ENCODE measurements at regions not wholly inside any gene's neighbourhood (a gene's known extent, or its start where the extent isn't known, plus 50 kb on each side); places are given as distances from the start of the nearest gene placed in this dataset.

DNA sequence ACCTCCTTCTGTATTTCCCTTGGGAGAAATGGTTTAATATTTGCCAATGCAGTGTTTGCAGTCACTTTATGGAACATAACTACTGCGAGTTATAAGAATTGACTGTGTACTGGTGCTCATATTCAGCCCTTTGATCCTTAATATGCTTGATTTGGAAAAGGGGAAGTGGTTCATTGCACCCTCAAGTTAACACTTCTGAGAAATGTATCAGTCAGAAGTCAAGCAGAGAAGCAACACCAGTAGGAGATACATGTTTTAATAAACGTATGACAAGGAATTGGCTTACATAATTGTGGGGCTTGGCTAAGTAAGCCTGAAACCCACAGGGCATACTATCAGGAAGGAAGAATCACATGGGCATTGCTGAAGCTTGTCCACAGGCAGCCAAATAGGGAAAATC lies 131.0 kb upstream of the SPRY4 start:
- H3K4me1 Mint-ChIP-seq: peaks cover 2% of the 10 kb centered on the region; the same call in 1 of the 3 replicates
- no peaks in the 10 kb centered on the region for H3K79me2 ChIP-seq (replicated peaks; ENCODE audit: insufficient read depth)
- DNase-seq (ENCODE audit: low spot score) (no peak), ATAC-seq (no peak)
- H3K36me3 Mint-ChIP-seq (ENCODE audit: low read depth): peaks cover 21% of the 10 kb centered on the region
- no peak overlapping the region for H3K4me2 ChIP-seq
- TF ChIP-seq NANOG (IDR thresholded peaks at IDR 0.05; ENCODE audit: borderline replicate concordance): no peak
- no peak for TF ChIP-seq POLR2AphosphoS5 (IDR thresholded peaks at IDR 0.05; ENCODE audit: low read depth)
- TF ChIP-seq, protein P1, sequence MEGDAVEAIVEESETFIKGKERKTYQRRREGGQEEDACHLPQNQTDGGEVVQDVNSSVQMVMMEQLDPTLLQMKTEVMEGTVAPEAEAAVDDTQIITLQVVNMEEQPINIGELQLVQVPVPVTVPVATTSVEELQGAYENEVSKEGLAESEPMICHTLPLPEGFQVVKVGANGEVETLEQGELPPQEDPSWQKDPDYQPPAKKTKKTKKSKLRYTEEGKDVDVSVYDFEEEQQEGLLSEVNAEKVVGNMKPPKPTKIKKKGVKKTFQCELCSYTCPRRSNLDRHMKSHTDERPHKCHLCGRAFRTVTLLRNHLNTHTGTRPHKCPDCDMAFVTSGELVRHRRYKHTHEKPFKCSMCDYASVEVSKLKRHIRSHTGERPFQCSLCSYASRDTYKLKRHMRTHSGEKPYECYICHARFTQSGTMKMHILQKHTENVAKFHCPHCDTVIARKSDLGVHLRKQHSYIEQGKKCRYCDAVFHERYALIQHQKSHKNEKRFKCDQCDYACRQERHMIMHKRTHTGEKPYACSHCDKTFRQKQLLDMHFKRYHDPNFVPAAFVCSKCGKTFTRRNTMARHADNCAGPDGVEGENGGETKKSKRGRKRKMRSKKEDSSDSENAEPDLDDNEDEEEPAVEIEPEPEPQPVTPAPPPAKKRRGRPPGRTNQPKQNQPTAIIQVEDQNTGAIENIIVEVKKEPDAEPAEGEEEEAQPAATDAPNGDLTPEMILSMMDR (conservative IDR thresholded peaks at IDR 0.05; ENCODE audit: low read depth in 2 of 2): no peak
- TF ChIP-seq, protein P2, sequence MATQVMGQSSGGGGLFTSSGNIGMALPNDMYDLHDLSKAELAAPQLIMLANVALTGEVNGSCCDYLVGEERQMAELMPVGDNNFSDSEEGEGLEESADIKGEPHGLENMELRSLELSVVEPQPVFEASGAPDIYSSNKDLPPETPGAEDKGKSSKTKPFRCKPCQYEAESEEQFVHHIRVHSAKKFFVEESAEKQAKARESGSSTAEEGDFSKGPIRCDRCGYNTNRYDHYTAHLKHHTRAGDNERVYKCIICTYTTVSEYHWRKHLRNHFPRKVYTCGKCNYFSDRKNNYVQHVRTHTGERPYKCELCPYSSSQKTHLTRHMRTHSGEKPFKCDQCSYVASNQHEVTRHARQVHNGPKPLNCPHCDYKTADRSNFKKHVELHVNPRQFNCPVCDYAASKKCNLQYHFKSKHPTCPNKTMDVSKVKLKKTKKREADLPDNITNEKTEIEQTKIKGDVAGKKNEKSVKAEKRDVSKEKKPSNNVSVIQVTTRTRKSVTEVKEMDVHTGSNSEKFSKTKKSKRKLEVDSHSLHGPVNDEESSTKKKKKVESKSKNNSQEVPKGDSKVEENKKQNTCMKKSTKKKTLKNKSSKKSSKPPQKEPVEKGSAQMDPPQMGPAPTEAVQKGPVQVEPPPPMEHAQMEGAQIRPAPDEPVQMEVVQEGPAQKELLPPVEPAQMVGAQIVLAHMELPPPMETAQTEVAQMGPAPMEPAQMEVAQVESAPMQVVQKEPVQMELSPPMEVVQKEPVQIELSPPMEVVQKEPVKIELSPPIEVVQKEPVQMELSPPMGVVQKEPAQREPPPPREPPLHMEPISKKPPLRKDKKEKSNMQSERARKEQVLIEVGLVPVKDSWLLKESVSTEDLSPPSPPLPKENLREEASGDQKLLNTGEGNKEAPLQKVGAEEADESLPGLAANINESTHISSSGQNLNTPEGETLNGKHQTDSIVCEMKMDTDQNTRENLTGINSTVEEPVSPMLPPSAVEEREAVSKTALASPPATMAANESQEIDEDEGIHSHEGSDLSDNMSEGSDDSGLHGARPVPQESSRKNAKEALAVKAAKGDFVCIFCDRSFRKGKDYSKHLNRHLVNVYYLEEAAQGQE (IDR thresholded peaks at IDR 0.05; ENCODE audit: unreplicated experiment): no peak
- TF ChIP-seq EZH2phosphoT487 (IDR thresholded peaks at IDR 0.05; ENCODE audit: unreplicated experiment): no peak
- TF ChIP-seq, protein P3, sequence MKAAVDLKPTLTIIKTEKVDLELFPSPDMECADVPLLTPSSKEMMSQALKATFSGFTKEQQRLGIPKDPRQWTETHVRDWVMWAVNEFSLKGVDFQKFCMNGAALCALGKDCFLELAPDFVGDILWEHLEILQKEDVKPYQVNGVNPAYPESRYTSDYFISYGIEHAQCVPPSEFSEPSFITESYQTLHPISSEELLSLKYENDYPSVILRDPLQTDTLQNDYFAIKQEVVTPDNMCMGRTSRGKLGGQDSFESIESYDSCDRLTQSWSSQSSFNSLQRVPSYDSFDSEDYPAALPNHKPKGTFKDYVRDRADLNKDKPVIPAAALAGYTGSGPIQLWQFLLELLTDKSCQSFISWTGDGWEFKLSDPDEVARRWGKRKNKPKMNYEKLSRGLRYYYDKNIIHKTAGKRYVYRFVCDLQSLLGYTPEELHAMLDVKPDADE (IDR thresholded peaks at IDR 0.05): no peak
- TF ChIP-seq CREB1 (CRISPR knock-in tag; IDR thresholded peaks at IDR 0.05; ENCODE audit: low read depth): no peak
- no peak for TF ChIP-seq ZNF331 (CRISPR knock-in tag; IDR thresholded peaks at IDR 0.05; ENCODE audit: low read depth)
- no peak for TF ChIP-seq STAT1 (IDR thresholded peaks at IDR 0.05; ENCODE audit: unreplicated experiment)
- TF ChIP-seq JUNB (IDR thresholded peaks at IDR 0.05; ENCODE audit: unreplicated experiment): no peak
- TF ChIP-seq ZNF114 (CRISPR knock-in tag; IDR thresholded peaks at IDR 0.05): no peak
- TF ChIP-seq, protein P4, sequence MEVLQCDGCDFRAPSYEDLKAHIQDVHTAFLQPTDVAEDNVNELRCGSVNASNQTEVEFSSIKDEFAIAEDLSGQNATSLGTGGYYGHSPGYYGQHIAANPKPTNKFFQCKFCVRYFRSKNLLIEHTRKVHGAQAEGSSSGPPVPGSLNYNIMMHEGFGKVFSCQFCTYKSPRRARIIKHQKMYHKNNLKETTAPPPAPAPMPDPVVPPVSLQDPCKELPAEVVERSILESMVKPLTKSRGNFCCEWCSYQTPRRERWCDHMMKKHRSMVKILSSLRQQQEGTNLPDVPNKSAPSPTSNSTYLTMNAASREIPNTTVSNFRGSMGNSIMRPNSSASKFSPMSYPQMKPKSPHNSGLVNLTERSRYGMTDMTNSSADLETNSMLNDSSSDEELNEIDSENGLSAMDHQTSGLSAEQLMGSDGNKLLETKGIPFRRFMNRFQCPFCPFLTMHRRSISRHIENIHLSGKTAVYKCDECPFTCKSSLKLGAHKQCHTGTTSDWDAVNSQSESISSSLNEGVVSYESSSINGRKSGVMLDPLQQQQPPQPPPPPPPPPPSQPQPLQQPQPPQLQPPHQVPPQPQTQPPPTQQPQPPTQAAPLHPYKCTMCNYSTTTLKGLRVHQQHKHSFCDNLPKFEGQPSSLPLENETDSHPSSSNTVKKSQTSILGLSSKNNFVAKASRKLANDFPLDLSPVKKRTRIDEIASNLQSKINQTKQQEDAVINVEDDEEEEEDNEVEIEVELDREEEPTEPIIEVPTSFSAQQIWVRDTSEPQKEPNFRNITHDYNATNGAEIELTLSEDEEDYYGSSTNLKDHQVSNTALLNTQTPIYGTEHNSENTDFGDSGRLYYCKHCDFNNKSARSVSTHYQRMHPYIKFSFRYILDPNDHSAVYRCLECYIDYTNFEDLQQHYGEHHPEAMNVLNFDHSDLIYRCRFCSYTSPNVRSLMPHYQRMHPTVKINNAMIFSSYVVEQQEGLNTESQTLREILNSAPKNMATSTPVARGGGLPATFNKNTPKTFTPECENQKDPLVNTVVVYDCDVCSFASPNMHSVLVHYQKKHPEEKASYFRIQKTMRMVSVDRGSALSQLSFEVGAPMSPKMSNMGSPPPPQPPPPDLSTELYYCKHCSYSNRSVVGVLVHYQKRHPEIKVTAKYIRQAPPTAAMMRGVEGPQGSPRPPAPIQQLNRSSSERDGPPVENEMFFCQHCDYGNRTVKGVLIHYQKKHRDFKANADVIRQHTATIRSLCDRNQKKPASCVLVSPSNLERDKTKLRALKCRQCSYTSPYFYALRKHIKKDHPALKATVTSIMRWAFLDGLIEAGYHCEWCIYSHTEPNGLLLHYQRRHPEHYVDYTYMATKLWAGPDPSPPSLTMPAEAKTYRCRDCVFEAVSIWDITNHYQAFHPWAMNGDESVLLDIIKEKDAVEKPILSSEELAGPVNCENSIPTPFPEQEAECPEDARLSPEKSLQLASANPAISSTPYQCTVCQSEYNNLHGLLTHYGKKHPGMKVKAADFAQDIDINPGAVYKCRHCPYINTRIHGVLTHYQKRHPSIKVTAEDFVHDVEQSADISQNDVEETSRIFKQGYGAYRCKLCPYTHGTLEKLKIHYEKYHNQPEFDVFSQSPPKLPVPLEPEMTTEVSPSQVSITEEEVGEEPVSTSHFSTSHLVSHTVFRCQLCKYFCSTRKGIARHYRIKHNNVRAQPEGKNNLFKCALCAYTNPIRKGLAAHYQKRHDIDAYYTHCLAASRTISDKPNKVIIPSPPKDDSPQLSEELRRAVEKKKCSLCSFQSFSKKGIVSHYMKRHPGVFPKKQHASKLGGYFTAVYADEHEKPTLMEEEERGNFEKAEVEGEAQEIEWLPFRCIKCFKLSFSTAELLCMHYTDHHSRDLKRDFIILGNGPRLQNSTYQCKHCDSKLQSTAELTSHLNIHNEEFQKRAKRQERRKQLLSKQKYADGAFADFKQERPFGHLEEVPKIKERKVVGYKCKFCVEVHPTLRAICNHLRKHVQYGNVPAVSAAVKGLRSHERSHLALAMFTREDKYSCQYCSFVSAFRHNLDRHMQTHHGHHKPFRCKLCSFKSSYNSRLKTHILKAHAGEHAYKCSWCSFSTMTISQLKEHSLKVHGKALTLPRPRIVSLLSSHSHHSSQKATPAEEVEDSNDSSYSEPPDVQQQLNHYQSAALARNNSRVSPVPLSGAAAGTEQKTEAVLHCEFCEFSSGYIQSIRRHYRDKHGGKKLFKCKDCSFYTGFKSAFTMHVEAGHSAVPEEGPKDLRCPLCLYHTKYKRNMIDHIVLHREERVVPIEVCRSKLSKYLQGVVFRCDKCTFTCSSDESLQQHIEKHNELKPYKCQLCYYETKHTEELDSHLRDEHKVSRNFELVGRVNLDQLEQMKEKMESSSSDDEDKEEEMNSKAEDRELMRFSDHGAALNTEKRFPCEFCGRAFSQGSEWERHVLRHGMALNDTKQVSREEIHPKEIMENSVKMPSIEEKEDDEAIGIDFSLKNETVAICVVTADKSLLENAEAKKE (CRISPR knock-in tag; IDR thresholded peaks at IDR 0.05): no peak
- no peak for TF ChIP-seq EZH2 (IDR thresholded peaks at IDR 0.05; ENCODE audit: low read depth, unreplicated experiment)
- no peak overlapping the region for H3K27ac Mint-ChIP-seq
- H3K9me2 ChIP-seq (ENCODE audit: insufficient read depth): no peaks in the 10 kb centered on the region
- no peak overlapping the region for H3K27ac ChIP-seq (ENCODE audit: low read depth)
- H3K4me3 Mint-ChIP-seq: no peak overlapping the region
- H3F3A ChIP-seq (replicated peaks; ENCODE audit: low read depth): no peaks in the 10 kb centered on the region
- no peaks in the 10 kb centered on the region for H3K27me3 ChIP-seq (ENCODE audit: insufficient read depth)
- peaks cover 2% of the 10 kb centered on the region for H3K27me3 Mint-ChIP-seq (ENCODE audit: insufficient read depth, low read depth, poor library complexity)
- H2AFZ ChIP-seq: no peak overlapping the region
- no peaks in the 10 kb centered on the region for H3K4me1 ChIP-seq (ENCODE audit: insufficient read depth)
- H4K20me1 ChIP-seq (replicated peaks; ENCODE audit: insufficient read depth): no peaks in the 10 kb centered on the region
- H3K4me3 ChIP-seq: no peak overlapping the region
- H3K9me3 Mint-ChIP-seq: peaks cover 7% of the 10 kb centered on the region; the same call in 2 of the 3 replicates
- no peaks in the 10 kb centered on the region for H3K36me3 ChIP-seq (ENCODE audit: insufficient read depth)
